SK-N-SH (cell line): ENCODE measurements at regions not wholly inside any gene's neighbourhood (a gene's known extent, or its start where the extent isn't known, plus 50 kb on each side); places are given as distances from the start of the nearest gene placed in this dataset.
"Not testable (repeated sequence)": the region's sequence is repeated elsewhere in the genome, so short reads cannot be mapped to it uniquely, and the experiment has no call there.

Experiments used
- CTCF ChIA-PET: fragments of 300-600, 350-600 bp; formaldehyde crosslinking; extraction: SDS; loops from one replicate; lab custom pipeline; 2021; lab: Yijun Ruan, JAX
- POLR2A ChIA-PET: fragments of 350-600 bp; sonication (Branson Sonifier 250); formaldehyde crosslinking; extraction: SDS; loops from one replicate; lab custom pipeline; 2020; ENCODE audit warnings: antibody characterized with exemption, inconsistent platforms; lab: Yijun Ruan, JAX
- DNase-seq: peaks from one replicate; pipeline ENCODE4 v3.0.0; 2012
- H2AFZ ChIP-seq: fragments of 200-600 bp; sonication (generic); 2 replicates; pipeline ENCODE4 v1.8.1; 2016; ENCODE audit warnings: antibody characterized with exemption, mild to moderate bottlenecking, low read depth
- H3F3A ChIP-seq: fragments of 200-600 bp; sonication (generic); replicated peaks from 2 replicates; pipeline ENCODE3; 2016; ENCODE audit warnings: antibody characterized with exemption, mild to moderate bottlenecking; ENCODE audit not compliant: insufficient read depth
- H3K27ac ChIP-seq, 2 experiments: fragments of 200-500 bp in 1 of 2; fragments of 200-600 bp in 1 of 2; sonication (Bioruptor generic) in 1 of 2; sonication (generic), shearing (Covaris generic) in 1 of 2; 2 replicates each; pipeline versions ENCODE4 v1.5.1 to v1.6.1; 2014 to 2016; ENCODE audit warnings: low read depth in 2 of 2, inconsistent platforms in 1 of 2, low read length in 1 of 2, mild to moderate bottlenecking in 1 of 2, mixed read lengths in 1 of 2
- H3K27me3 ChIP-seq: fragments of 200-600 bp; sonication (generic), shearing (Covaris generic); 2 replicates; pipeline ENCODE4 v1.6.1; 2016; ENCODE audit warnings: mixed run types; ENCODE audit not compliant: insufficient read depth
- H3K36me3 ChIP-seq, 2 experiments: fragments of 200-500 bp in 1 of 2; fragments of 200-600 bp in 1 of 2; sonication (Bioruptor generic) in 1 of 2; sonication (generic) in 1 of 2; replicated peaks in 1 of 2; 2 replicates each; pipeline versions ENCODE3 to v1.5.1; 2014 to 2016; ENCODE audit warnings: low read length in 1 of 2, mild to moderate bottlenecking in 1 of 2; ENCODE audit not compliant: insufficient read depth in 2 of 2, control insufficient read depth in 1 of 2
- H3K4me1 ChIP-seq, 2 experiments: fragments of 200-500 bp in 1 of 2; fragments of 200-600 bp in 1 of 2; sonication (Bioruptor generic) in 1 of 2; sonication (generic), shearing (Covaris generic) in 1 of 2; 2 replicates each; pipeline versions ENCODE4 v1.5.1 to v1.6.1; 2014 to 2016; ENCODE audit warnings: low read depth in 1 of 2, low read length in 1 of 2, mixed run types in 1 of 2; ENCODE audit not compliant: insufficient read depth in 2 of 2, control insufficient read depth in 1 of 2
- H3K4me2 ChIP-seq: fragments of 200-600 bp; sonication (generic), shearing (Covaris generic); 2 replicates; pipeline ENCODE4 v1.6.1; 2017; ENCODE audit warnings: mixed run types
- H3K4me3 ChIP-seq, 2 experiments: fragments of 200-500 bp in 1 of 2; fragments of 200-600 bp in 1 of 2; sonication (Bioruptor generic) in 1 of 2; sonication (generic), shearing (Covaris generic) in 1 of 2; 2 replicates each; pipeline versions ENCODE4 v1.5.1 to v1.8.1; 2014 to 2016; ENCODE audit warnings: low read depth in 2 of 2, inconsistent platforms in 1 of 2, low read length in 1 of 2, mild to moderate bottlenecking in 1 of 2, mixed read lengths in 1 of 2, moderate library complexity in 1 of 2
- H3K79me2 ChIP-seq: fragments of 200-600 bp; sonication (generic); 2 replicates; pipeline ENCODE4 v1.8.1; 2017; ENCODE audit warnings: mild to moderate bottlenecking; ENCODE audit not compliant: insufficient read depth
- H3K9ac ChIP-seq: fragments of 200-600 bp; sonication (generic); 2 replicates; pipeline ENCODE4 v1.6.1; 2017; ENCODE audit warnings: mixed run types
- H3K9me2 ChIP-seq: fragments of 200-600 bp; sonication (generic); 2 replicates; pipeline ENCODE4 v1.6.1; 2017; ENCODE audit warnings: mixed run types
- H3K9me3 ChIP-seq: fragments of 200-600 bp; sonication (generic); 2 replicates; pipeline ENCODE4 v1.6.1; 2017; ENCODE audit warnings: mixed run types, mild to moderate bottlenecking, moderate library complexity
- H4K20me1 ChIP-seq: fragments of 200-600 bp; sonication (generic); 2 replicates; pipeline ENCODE4 v1.6.1; 2017; ENCODE audit warnings: mild to moderate bottlenecking, mixed run types; ENCODE audit not compliant: insufficient read depth
- EZH2phosphoT487 ChIP-seq: fragments of 200-600 bp; sonication (generic); IDR thresholded peaks from 2 replicates; pipeline ENCODE4 v1.6.1; 2017; ENCODE audit warnings: low read depth, mixed run types, mild to moderate bottlenecking, antibody characterized with exemption, moderate library complexity, borderline replicate concordance
- SIN3A ChIP-seq: IDR thresholded peaks from 2 replicates; pipeline ENCODE4 v1.6.1; 2012; ENCODE audit warnings: low read depth, mild to moderate bottlenecking, low read length, moderate library complexity, borderline replicate concordance
- TEAD4 ChIP-seq: IDR thresholded peaks from 2 replicates; pipeline ENCODE4 v1.4.0; 2012; ENCODE audit warnings: mild to moderate bottlenecking, borderline replicate concordance; ENCODE audit not compliant: insufficient read depth
- WGBS: methylation state at CpG from one replicate; pipeline ENCODE4 v1.1.6; 2017; ENCODE audit warnings: low lambda C conversion rate; 5-methylcytosine and 5-hydroxymethylcytosine counted together
- TF ChIP-seq, protein P1 (sequence below): fragments of 150-350 bp; IDR thresholded peaks from 2 replicates; pipeline ENCODE4 v1.6.1; 2017; ENCODE audit warnings: antibody characterized with exemption, low read length, low read depth, borderline replicate concordance
- TF ChIP-seq, protein P2 (sequence below): IDR thresholded peaks from 2 replicates; pipeline ENCODE4; 2012

GRCh38 chr17:21774263-21774662, 81.9 kb downstream of the KCNJ18 start:
- no peak for DNase-seq
- H3K79me2 ChIP-seq, result no peaks in the 10 kb centered on the region
- H3K9me3 ChIP-seq, result no peaks in the 10 kb centered on the region
- ChIA-PET CTCF (no interaction called here), POLR2A (no interaction called here)
- 4% methylated on average over 4 of the region's 7 CpGs for WGBS
- no peaks in the 10 kb centered on the region for H3K9me2 ChIP-seq
- no peak for TF ChIP-seq SIN3A
- no peak for TF ChIP-seq TEAD4
- TF ChIP-seq, protein P1, sequence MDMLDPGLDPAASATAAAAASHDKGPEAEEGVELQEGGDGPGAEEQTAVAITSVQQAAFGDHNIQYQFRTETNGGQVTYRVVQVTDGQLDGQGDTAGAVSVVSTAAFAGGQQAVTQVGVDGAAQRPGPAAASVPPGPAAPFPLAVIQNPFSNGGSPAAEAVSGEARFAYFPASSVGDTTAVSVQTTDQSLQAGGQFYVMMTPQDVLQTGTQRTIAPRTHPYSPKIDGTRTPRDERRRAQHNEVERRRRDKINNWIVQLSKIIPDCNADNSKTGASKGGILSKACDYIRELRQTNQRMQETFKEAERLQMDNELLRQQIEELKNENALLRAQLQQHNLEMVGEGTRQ, result no peak
- TF ChIP-seq EZH2phosphoT487, result no peak
- TF ChIP-seq, protein P2, sequence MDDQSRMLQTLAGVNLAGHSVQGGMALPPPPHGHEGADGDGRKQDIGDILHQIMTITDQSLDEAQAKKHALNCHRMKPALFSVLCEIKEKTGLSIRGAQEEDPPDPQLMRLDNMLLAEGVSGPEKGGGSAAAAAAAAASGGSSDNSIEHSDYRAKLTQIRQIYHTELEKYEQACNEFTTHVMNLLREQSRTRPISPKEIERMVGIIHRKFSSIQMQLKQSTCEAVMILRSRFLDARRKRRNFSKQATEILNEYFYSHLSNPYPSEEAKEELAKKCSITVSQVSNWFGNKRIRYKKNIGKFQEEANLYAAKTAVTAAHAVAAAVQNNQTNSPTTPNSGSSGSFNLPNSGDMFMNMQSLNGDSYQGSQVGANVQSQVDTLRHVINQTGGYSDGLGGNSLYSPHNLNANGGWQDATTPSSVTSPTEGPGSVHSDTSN, result no peak
- H3K36me3 ChIP-seq, result no peaks in the 10 kb centered on the region
- H3K4me3 ChIP-seq, result no peak overlapping the region
- H4K20me1 ChIP-seq, result no peaks in the 10 kb centered on the region
- no peak overlapping the region for H3K27ac ChIP-seq
- H2AFZ ChIP-seq, result no peak overlapping the region
- H3K4me1 ChIP-seq, result no peaks in the 10 kb centered on the region
- H3K27me3 ChIP-seq, result peaks cover 19% of the 10 kb centered on the region; the same call in 1 of the 2 replicates
- no peak overlapping the region for H3K4me2 ChIP-seq
- no peak overlapping the region for H3K9ac ChIP-seq
- H3F3A ChIP-seq, result no peaks in the 10 kb centered on the region

DNA sequence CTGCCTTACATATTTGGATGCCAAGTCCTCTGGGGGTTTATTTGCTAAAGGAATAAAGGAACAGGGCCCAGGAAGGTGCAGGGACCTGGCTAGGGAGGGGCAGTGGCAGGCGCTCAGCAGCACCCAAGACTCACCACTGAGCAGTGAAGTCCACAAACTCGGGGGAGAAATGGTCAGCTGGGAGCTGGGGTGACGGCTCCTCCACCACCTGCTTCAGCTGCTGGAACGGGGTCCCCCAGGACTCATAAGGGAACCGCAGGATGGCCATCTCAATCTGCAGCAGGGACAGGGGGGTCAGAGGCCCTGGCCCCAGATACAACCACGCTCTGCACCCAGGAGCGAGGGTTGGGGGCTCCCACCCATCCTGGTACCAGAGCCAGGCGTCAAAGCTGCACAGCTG, 83.2 kb downstream of the KCNJ18 start:
- H3K9me2 ChIP-seq, H3F3A ChIP-seq, H3K27ac ChIP-seq, H3K4me1 ChIP-seq, H3K9me3 ChIP-seq, H3K4me2 ChIP-seq, H3K79me2 ChIP-seq, CTCF ChIA-PET, H3K36me3 ChIP-seq, H3K9ac ChIP-seq, H4K20me1 ChIP-seq, DNase-seq, H2AFZ ChIP-seq, POLR2A ChIA-PET, H3K4me3 ChIP-seq: not testable (repeated sequence)
- WGBS, result 12% methylated on average over 5 of the region's 8 CpGs
- peaks cover 19% of the 10 kb centered on the region; the same call in 1 of the 2 replicates for H3K27me3 ChIP-seq

- H2AFZ ChIP-seq, H3K27ac ChIP-seq, DNase-seq, H3K36me3 ChIP-seq, H3K4me3 ChIP-seq, H3K9me3 ChIP-seq, H3K79me2 ChIP-seq, POLR2A ChIA-PET, CTCF ChIA-PET, H3K4me1 ChIP-seq, H3F3A ChIP-seq, H3K9me2 ChIP-seq, H3K9ac ChIP-seq, H3K4me2 ChIP-seq, H4K20me1 ChIP-seq: not testable (repeated sequence)
- WGBS, result 24% methylated on average over 6 of the region's 12 CpGs
- H3K27me3 ChIP-seq, result peaks cover 19% of the 10 kb centered on the region; the same call in 1 of the 2 replicates
Measured at GRCh38 chr17:21776921-21777320, 84.6 kb downstream of the KCNJ18 start.

DNA sequence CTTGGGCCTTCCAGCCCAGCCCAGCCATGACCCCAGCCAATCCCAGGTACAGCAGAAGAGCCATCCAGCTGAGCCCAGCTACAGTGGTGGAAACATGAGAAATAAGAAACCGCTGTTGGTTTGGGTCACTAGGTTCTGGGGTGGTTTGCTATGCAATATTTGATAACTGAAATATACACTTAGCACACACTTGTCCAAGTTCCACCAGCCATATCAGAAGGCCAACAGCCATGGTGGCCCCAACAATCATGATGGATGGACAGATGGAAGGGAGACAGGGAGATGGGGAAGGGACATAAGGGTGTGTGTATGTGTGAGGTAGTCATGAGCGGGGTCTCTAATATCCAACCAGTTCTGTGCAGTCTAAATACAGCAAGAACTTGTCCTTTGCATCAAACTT, 86.5 kb downstream of the KCNJ18 start:
- CTCF ChIA-PET, result not testable (repeated sequence)
- H3K27me3 ChIP-seq, result peaks cover 19% of the 10 kb centered on the region; the same call in 1 of the 2 replicates
- WGBS, result 17% methylated on average over 2 of the region's 2 CpGs

GRCh38 chr17:21780293-21780888, 88.1 kb downstream of the KCNJ18 start:
- H3K4me3 ChIP-seq, H3K9ac ChIP-seq, H3K9me2 ChIP-seq, H3K4me2 ChIP-seq, DNase-seq, H2AFZ ChIP-seq, H3K27ac ChIP-seq, H3K79me2 ChIP-seq, H3K36me3 ChIP-seq, H3F3A ChIP-seq, H4K20me1 ChIP-seq, H3K9me3 ChIP-seq, H3K4me1 ChIP-seq, POLR2A ChIA-PET: not testable (repeated sequence)
- 22% methylated on average over 3 of the region's 8 CpGs for WGBS
- CTCF ChIA-PET, result interaction anchor here (0.8 kb wide), 1 partner anchor 41 kb away, joined by 3 read pairs; no protein-coding TSS in a partner anchor
- peaks cover 13% of the 10 kb centered on the region; the same call in 1 of the 2 replicates for H3K27me3 ChIP-seq

More for the DNA sequence above, 86.5 kb downstream of the KCNJ18 start:
- DNase-seq, result peak; percentile 0
- H3K4me2 ChIP-seq, H4K20me1 ChIP-seq, H3K27ac ChIP-seq, H3K9me2 ChIP-seq, H2AFZ ChIP-seq, H3K36me3 ChIP-seq, POLR2A ChIA-PET, H3F3A ChIP-seq, H3K9ac ChIP-seq, H3K4me1 ChIP-seq, H3K9me3 ChIP-seq, H3K79me2 ChIP-seq, H3K4me3 ChIP-seq: not testable (repeated sequence)
